GM18511 (cell line): ENCODE measurements at regions not wholly inside any gene's neighbourhood (a gene's known extent, or its start where the extent isn't known, plus 50 kb on each side); places are given as distances from the start of the nearest gene placed in this dataset.

Experiments used
- ATAC-seq: cut with Tn5 transposase; IDR thresholded peaks from one replicate; pipeline ENCODE4 v1.9.1; 2021; ENCODE audit warnings: mild to moderate bottlenecking, moderate library complexity; ENCODE audit not compliant: unreplicated experiment

- ATAC-seq = no peak
Measured at GRCh38 chr4:156191044-156191781, 237.5 kb upstream of the CTSO start.

- ATAC-seq = no peak
Measured at GRCh38 chr4:156190615-156191014, 236.9 kb upstream of the CTSO start.

GRCh38 chr4:156188596-156188995 lies 234.9 kb upstream of the CTSO start:
- no peak for ATAC-seq

GRCh38 chr4:156186111-156186510 lies 232.4 kb upstream of the CTSO start:
- no peak for ATAC-seq

- no peak for ATAC-seq
Measured at GRCh38 chr4:156185514-156186055, 231.9 kb upstream of the CTSO start.

GRCh38 chr4:156182269-156182668 lies 228.6 kb upstream of the CTSO start:
- no peak for ATAC-seq

- ATAC-seq = no peak
Measured at GRCh38 chr4:156177941-156178340, 224.3 kb upstream of the CTSO start.

- no peak for ATAC-seq
Measured at GRCh38 chr4:156176896-156177295, 223.2 kb upstream of the CTSO start.

GRCh38 chr4:156173937-156174336 lies 220.3 kb upstream of the CTSO start:
- ATAC-seq = peak; percentile 36

GRCh38 chr4:156173486-156173885 lies 219.8 kb upstream of the CTSO start:
- no peak for ATAC-seq

GRCh38 chr4:156169861-156170260 lies 216.2 kb upstream of the CTSO start:
- no peak for ATAC-seq

GRCh38 chr4:156169011-156169410 lies 215.3 kb upstream of the CTSO start:
- ATAC-seq = peak; percentile 82

GRCh38 chr4:156168288-156168687 lies 214.6 kb upstream of the CTSO start:
- no peak for ATAC-seq

- peak; percentile 93 for ATAC-seq
Measured at GRCh38 chr4:156158747-156159146, 205.1 kb upstream of the CTSO start.

GRCh38 chr4:156154978-156155377 lies 201.3 kb upstream of the CTSO start:
- ATAC-seq = no peak

GRCh38 chr4:156146571-156146970 lies 192.9 kb upstream of the CTSO start:
- no peak for ATAC-seq

GRCh38 chr4:156144961-156145360 lies 191.3 kb upstream of the CTSO start:
- ATAC-seq = no peak

GRCh38 chr4:156138781-156139280 lies 185.2 kb upstream of the CTSO start:
- ATAC-seq = no peak

- ATAC-seq = no peak
Measured at GRCh38 chr4:156137679-156138473, 184.2 kb upstream of the CTSO start.

GRCh38 chr4:156132196-156132595 lies 178.5 kb upstream of the CTSO start:
- ATAC-seq = no peak

- no peak for ATAC-seq
Measured at GRCh38 chr4:156128616-156129015, 174.9 kb upstream of the CTSO start.
